Naive thymus-derived CD8-positive, alpha-beta T cell (primary cell): ENCODE measurements at regions not wholly inside any gene's neighbourhood (a gene's known extent, or its start where the extent isn't known, plus 50 kb on each side); places are given as distances from the start of the nearest gene placed in this dataset.

ENCODE experiments used
- ATAC-seq, 2 donors: fragments of 150-1000 bp; cut with Tn5 transposase in 1 of 2; sonication (Bioruptor Pico), chemical (Tn5 transposase) in 1 of 2; 1 replicate in 1 of 2; 2 replicates in 1 of 2; pipeline ENCODE4 v1.10.0; 2021; ENCODE audit warnings: mild to moderate bottlenecking in 2 of 2, moderate library complexity in 2 of 2
- POLR2A ChIA-PET: fragments of 350-600 bp; sonication (Branson Sonifier 250); formaldehyde crosslinking; loops from one replicate; lab custom pipeline; 2021; ENCODE audit warnings: antibody characterized with exemption; lab: Charles Lee
- DNase-seq, 10 donors: peaks; one replicate each; pipeline versions ENCODE4 v3.0.0 to v3.0.0-alpha.2; 2020 to 2022
- H3K27ac Mint-ChIP-seq, 10 donors: one replicate each; pipeline ENCODE4 v1.8.0; 2020 to 2022; ENCODE audit warnings: mild to moderate bottlenecking in 10 of 10, mixed read lengths in 10 of 10, moderate library complexity in 4 of 10, inconsistent platforms in 1 of 10
- H3K27me3 Mint-ChIP-seq, 5 donors: one replicate each; pipeline ENCODE4 v1.8.0; 2021 to 2022; ENCODE audit warnings: mixed read lengths in 5 of 5
- H3K36me3 Mint-ChIP-seq, 3 donors: one replicate each; pipeline ENCODE4 v1.8.0; 2020 to 2022; ENCODE audit warnings: mixed read lengths in 3 of 3, mild to moderate bottlenecking in 2 of 3, inconsistent platforms in 1 of 3
- H3K4me1 Mint-ChIP-seq, 4 donors: one replicate each; pipeline ENCODE4 v1.8.0; 2021 to 2022; ENCODE audit warnings: mixed read lengths in 4 of 4
- H3K4me3 Mint-ChIP-seq, 10 donors: one replicate each; pipeline ENCODE4 v1.8.0; 2020 to 2022; ENCODE audit warnings: mild to moderate bottlenecking in 10 of 10, mixed read lengths in 10 of 10, moderate library complexity in 6 of 10, inconsistent platforms in 1 of 10
- H3K9me3 Mint-ChIP-seq, 9 donors: one replicate each; pipeline ENCODE4 v1.8.0; 2020 to 2022; ENCODE audit warnings: mixed read lengths in 9 of 9, mild to moderate bottlenecking in 3 of 9, inconsistent platforms in 1 of 9, moderate library complexity in 1 of 9

- no peaks in the 10 kb centered on the region for H3K9me3 Mint-ChIP-seq
- POLR2A ChIA-PET, result no interaction called here
- no peaks in the 10 kb centered on the region for H3K4me1 Mint-ChIP-seq
- no peak overlapping the region for H3K4me3 Mint-ChIP-seq
- ATAC-seq (peak in 1 of 2 donors; percentile 22), DNase-seq (no peak)
- H3K27me3 Mint-ChIP-seq, result peaks cover 0 to 12% (median 0%) of the 10 kb centered on the region in 5 donors
- H3K27ac Mint-ChIP-seq, result no peak overlapping the region
- H3K36me3 Mint-ChIP-seq, result no peaks in the 10 kb centered on the region
Measured at GRCh38 chrY:8590641-8591040, 746.6 kb upstream of the TSPY4 start.

- H3K4me1 Mint-ChIP-seq, result no peaks in the 10 kb centered on the region
- POLR2A ChIA-PET, result no interaction called here
- H3K36me3 Mint-ChIP-seq, result no peaks in the 10 kb centered on the region
- DNase-seq (no peak), ATAC-seq (no peak)
- no peak overlapping the region for H3K27ac Mint-ChIP-seq
- no peaks in the 10 kb centered on the region for H3K9me3 Mint-ChIP-seq
- H3K4me3 Mint-ChIP-seq, result no peak overlapping the region
- peaks cover 0 to 15% (median 0%) of the 10 kb centered on the region in 5 donors for H3K27me3 Mint-ChIP-seq
Measured at GRCh38 chrY:8591821-8592516, 745.3 kb upstream of the TSPY4 start.

- DNase-seq (no peak), ATAC-seq (no peak)
- no peaks in the 10 kb centered on the region for H3K9me3 Mint-ChIP-seq
- no peak overlapping the region for H3K4me3 Mint-ChIP-seq
- POLR2A ChIA-PET, result no interaction called here
- H3K27ac Mint-ChIP-seq, result no peak overlapping the region
- peaks cover 0 to 14% (median 0%) of the 10 kb centered on the region in 5 donors for H3K27me3 Mint-ChIP-seq
- no peaks in the 10 kb centered on the region for H3K36me3 Mint-ChIP-seq
- H3K4me1 Mint-ChIP-seq, result no peaks in the 10 kb centered on the region
Measured at GRCh38 chrY:8594657-8595056, 742.6 kb upstream of the TSPY4 start.

GRCh38 chrY:8599141-8599540 lies 738.1 kb upstream of the TSPY4 start:
- Mint-ChIP-seq H3K27ac (no peak overlapping the region), H3K9me3 (no peaks in the 10 kb centered on the region), H3K4me1 (no peaks in the 10 kb centered on the region), H3K27me3 (peaks cover 0 to 10% (median 0%) of the 10 kb centered on the region in 5 donors), H3K36me3 (no peaks in the 10 kb centered on the region), H3K4me3 (no peak overlapping the region)
- POLR2A ChIA-PET, result no interaction called here
- DNase-seq (no peak), ATAC-seq (no peak)

- POLR2A ChIA-PET, result no interaction called here
Measured at GRCh38 chrY:8610620-8611019, 726.6 kb upstream of the TSPY4 start.

GRCh38 chrY:8611815-8612214 lies 725.4 kb upstream of the TSPY4 start:
- no peak overlapping the region for H3K4me3 Mint-ChIP-seq
- DNase-seq (no peak), ATAC-seq (no peak)
- no peaks in the 10 kb centered on the region for H3K36me3 Mint-ChIP-seq
- H3K4me1 Mint-ChIP-seq, result no peaks in the 10 kb centered on the region
- no peaks in the 10 kb centered on the region for H3K9me3 Mint-ChIP-seq
- POLR2A ChIA-PET, result no interaction called here
- no peak overlapping the region for H3K27ac Mint-ChIP-seq
- H3K27me3 Mint-ChIP-seq, result peaks cover 0 to 16% (median 0%) of the 10 kb centered on the region in 5 donors

More at GRCh38 chrY:8610620-8611019, 726.6 kb upstream of the TSPY4 start:
- peaks cover 0 to 10% (median 0%) of the 10 kb centered on the region in 5 donors for H3K27me3 Mint-ChIP-seq
- no peaks in the 10 kb centered on the region for H3K9me3 Mint-ChIP-seq
- H3K36me3 Mint-ChIP-seq, result no peaks in the 10 kb centered on the region
- DNase-seq, result no peak
- ATAC-seq, result no peak
- no peaks in the 10 kb centered on the region for H3K4me1 Mint-ChIP-seq
- H3K27ac Mint-ChIP-seq, result no peak overlapping the region
- no peak overlapping the region for H3K4me3 Mint-ChIP-seq

GRCh38 chrY:8618302-8618701 lies 719.0 kb upstream of the TSPY4 start:
- no peak for ATAC-seq
- no peaks in the 10 kb centered on the region for H3K4me1 Mint-ChIP-seq
- POLR2A ChIA-PET, result no interaction called here
- H3K27ac Mint-ChIP-seq, result no peak overlapping the region
- H3K27me3 Mint-ChIP-seq, result peaks cover 0 to 14% (median 0%) of the 10 kb centered on the region in 5 donors
- no peaks in the 10 kb centered on the region for H3K9me3 Mint-ChIP-seq
- no peak for DNase-seq
- no peaks in the 10 kb centered on the region for H3K36me3 Mint-ChIP-seq
- no peak overlapping the region for H3K4me3 Mint-ChIP-seq

- Mint-ChIP-seq H3K9me3 (no peaks in the 10 kb centered on the region), H3K4me1 (no peaks in the 10 kb centered on the region), H3K27ac (no peak overlapping the region), H3K27me3 (peaks cover 0 to 23% (median 0%) of the 10 kb centered on the region in 5 donors), H3K36me3 (no peaks in the 10 kb centered on the region), H3K4me3 (no peak overlapping the region)
- POLR2A ChIA-PET, result no interaction called here
- no peak for ATAC-seq
- DNase-seq, result no peak
Measured at GRCh38 chrY:8622156-8622555, 715.1 kb upstream of the TSPY4 start.

GRCh38 chrY:8622856-8623255 lies 714.4 kb upstream of the TSPY4 start:
- Mint-ChIP-seq H3K27me3 (peaks cover 0 to 20% (median 0%) of the 10 kb centered on the region in 5 donors), H3K27ac (no peak overlapping the region), H3K4me3 (no peak overlapping the region), H3K36me3 (no peaks in the 10 kb centered on the region), H3K4me1 (no peaks in the 10 kb centered on the region), H3K9me3 (no peaks in the 10 kb centered on the region)
- DNase-seq (no peak), ATAC-seq (no peak)
- POLR2A ChIA-PET, result no interaction called here

GRCh38 chrY:8629636-8630035 lies 707.6 kb upstream of the TSPY4 start:
- no peak overlapping the region for H3K4me3 Mint-ChIP-seq
- H3K4me1 Mint-ChIP-seq, result no peaks in the 10 kb centered on the region

GRCh38 chrY:8638111-8638510 lies 699.2 kb upstream of the TSPY4 start:
- Mint-ChIP-seq H3K36me3 (no peaks in the 10 kb centered on the region), H3K27ac (no peak overlapping the region), H3K27me3 (peaks cover 0 to 20% (median 1%) of the 10 kb centered on the region in 5 donors), H3K4me3 (no peak overlapping the region), H3K4me1 (no peaks in the 10 kb centered on the region), H3K9me3 (peaks cover 0 to 9% (median 0%) of the 10 kb centered on the region in 9 donors)
- POLR2A ChIA-PET, result no interaction called here
- ATAC-seq (no peak), DNase-seq (no peak)

More at GRCh38 chrY:8629636-8630035, 707.6 kb upstream of the TSPY4 start:
- POLR2A ChIA-PET, result no interaction called here
- no peak for DNase-seq
- Mint-ChIP-seq H3K9me3 (peaks cover 0 to 11% (median 0%) of the 10 kb centered on the region in 9 donors), H3K27me3 (peaks cover 0 to 27% (median 0%) of the 10 kb centered on the region in 5 donors), H3K36me3 (no peaks in the 10 kb centered on the region), H3K27ac (no peak overlapping the region)
- ATAC-seq, result no peak

- no peaks in the 10 kb centered on the region for H3K36me3 Mint-ChIP-seq
- H3K9me3 Mint-ChIP-seq, result no peaks in the 10 kb centered on the region
- ATAC-seq, result no peak
- H3K27ac Mint-ChIP-seq, result no peak overlapping the region
- H3K27me3 Mint-ChIP-seq, result peaks cover 0 to 29% (median 4%) of the 10 kb centered on the region in 5 donors
- H3K4me3 Mint-ChIP-seq, result no peak overlapping the region
- H3K4me1 Mint-ChIP-seq, result no peaks in the 10 kb centered on the region
- POLR2A ChIA-PET, result no interaction called here
- DNase-seq, result no peak
Measured at GRCh38 chrY:8644926-8645325, 692.3 kb upstream of the TSPY4 start.

- peaks cover 0 to 2% (median 0%) of the 10 kb centered on the region in 9 donors for H3K9me3 Mint-ChIP-seq
- H3K27ac Mint-ChIP-seq, result no peak overlapping the region
- no peaks in the 10 kb centered on the region for H3K36me3 Mint-ChIP-seq
- POLR2A ChIA-PET, result no interaction called here
- H3K4me3 Mint-ChIP-seq, result no peak overlapping the region
- H3K4me1 Mint-ChIP-seq, result no peaks in the 10 kb centered on the region
- H3K27me3 Mint-ChIP-seq, result peaks cover 0 to 12% (median 0%) of the 10 kb centered on the region in 5 donors
- DNase-seq, result no peak
- no peak for ATAC-seq
Measured at GRCh38 chrY:8652445-8652844, 684.8 kb upstream of the TSPY4 start.

GRCh38 chrY:8655017-8655416 lies 682.2 kb upstream of the TSPY4 start:
- Mint-ChIP-seq H3K4me1 (no peaks in the 10 kb centered on the region), H3K27me3 (peaks cover 0 to 19% (median 0%) of the 10 kb centered on the region in 5 donors), H3K27ac (no peak overlapping the region), H3K36me3 (no peaks in the 10 kb centered on the region), H3K4me3 (no peak overlapping the region), H3K9me3 (peaks cover 0 to 2% (median 0%) of the 10 kb centered on the region in 9 donors)
- no peak for DNase-seq
- POLR2A ChIA-PET, result no interaction called here
- no peak for ATAC-seq
